ENCODE measurements at regions not wholly inside any gene's neighbourhood (a gene's known extent, or its start where the extent isn't known, plus 50 kb on each side); places are given as distances from the start of the nearest gene placed in this dataset.

GRCh38 chr2:241944821-241945220, 75.3 kb downstream of the RTP5 start (continued):
- TF ChIP-seq PPARA (CRISPR knock-in tag; IDR thresholded peaks at IDR 0.05; ENCODE audit: borderline replicate concordance) = no peak

- ATAC-seq = no peak
- TF ChIP-seq OSR1 (CRISPR knock-in tag; IDR thresholded peaks at IDR 0.05) (no peak), TSHZ2 (CRISPR knock-in tag; IDR thresholded peaks at IDR 0.05) (no peak), ZFP30 (CRISPR knock-in tag; IDR thresholded peaks at IDR 0.05) (no peak), TOX (CRISPR knock-in tag; IDR thresholded peaks at IDR 0.05; ENCODE audit: borderline replicate concordance) (no peak), PATZ1 (CRISPR knock-in tag; IDR thresholded peaks at IDR 0.05; ENCODE audit: borderline replicate concordance) (no peak)
These were observed 75.8 kb downstream of the RTP5 start for GRCh38 chr2:241945311-241945710.

GRCh38 chr2:241945803-241946202, 76.3 kb downstream of the RTP5 start:
- ATAC-seq = no peak
- TF ChIP-seq BACH2 (CRISPR knock-in tag; IDR thresholded peaks at IDR 0.05; ENCODE audit: borderline replicate concordance) = no peak
- TF ChIP-seq PPARA (CRISPR knock-in tag; IDR thresholded peaks at IDR 0.05; ENCODE audit: borderline replicate concordance) = no peak
- TF ChIP-seq ARNTL (CRISPR knock-in tag; IDR thresholded peaks at IDR 0.05; ENCODE audit: borderline replicate concordance, low read depth) = no peak
- no peak for TF ChIP-seq TCF4 (CRISPR knock-in tag; IDR thresholded peaks at IDR 0.05; ENCODE audit: borderline replicate concordance)
- no peak for TF ChIP-seq TOX (CRISPR knock-in tag; IDR thresholded peaks at IDR 0.05; ENCODE audit: borderline replicate concordance)
- no peak for TF ChIP-seq POU6F1 (CRISPR knock-in tag; IDR thresholded peaks at IDR 0.05; ENCODE audit: borderline replicate concordance, low read depth)
- no peak for TF ChIP-seq ZNF70 (CRISPR knock-in tag; IDR thresholded peaks at IDR 0.05)
- TF ChIP-seq TSHZ2 (CRISPR knock-in tag; IDR thresholded peaks at IDR 0.05) = no peak
- TF ChIP-seq OSR1 (CRISPR knock-in tag; IDR thresholded peaks at IDR 0.05) = no peak
- TF ChIP-seq CSDC2 (CRISPR knock-in tag; IDR thresholded peaks at IDR 0.05) = no peak
- no peak for TF ChIP-seq ISL1 (CRISPR knock-in tag; IDR thresholded peaks at IDR 0.05)
- TF ChIP-seq SNAI2 (CRISPR knock-in tag; IDR thresholded peaks at IDR 0.05) = no peak
- TF ChIP-seq ZFP30 (CRISPR knock-in tag; IDR thresholded peaks at IDR 0.05) = no peak
- no peak for TF ChIP-seq ZC3H10 (CRISPR knock-in tag; IDR thresholded peaks at IDR 0.05)
- no peak for TF ChIP-seq ESRRG (CRISPR knock-in tag; IDR thresholded peaks at IDR 0.05)

- TF ChIP-seq ESRRG (CRISPR knock-in tag; IDR thresholded peaks at IDR 0.05) (no peak), ZC3H10 (CRISPR knock-in tag; IDR thresholded peaks at IDR 0.05) (no peak), ISL1 (CRISPR knock-in tag; IDR thresholded peaks at IDR 0.05) (no peak), ZNF70 (CRISPR knock-in tag; IDR thresholded peaks at IDR 0.05) (no peak), SNAI2 (CRISPR knock-in tag; IDR thresholded peaks at IDR 0.05) (no peak), ZFP3 (CRISPR knock-in tag; IDR thresholded peaks at IDR 0.05) (no peak), ZNF565 (CRISPR knock-in tag; conservative IDR thresholded peaks at IDR 0.05; ENCODE audit: low read depth) (no peak), CREB5 (CRISPR knock-in tag; IDR thresholded peaks at IDR 0.05; ENCODE audit: low read depth) (no peak), POU6F1 (CRISPR knock-in tag; IDR thresholded peaks at IDR 0.05; ENCODE audit: borderline replicate concordance, low read depth) (no peak), TOX (CRISPR knock-in tag; IDR thresholded peaks at IDR 0.05; ENCODE audit: borderline replicate concordance) (no peak), GLIS3 (CRISPR knock-in tag; IDR thresholded peaks at IDR 0.05) (no peak), ARNTL (CRISPR knock-in tag; IDR thresholded peaks at IDR 0.05; ENCODE audit: borderline replicate concordance, low read depth) (no peak)
- no peak for ATAC-seq
These were observed 76.9 kb downstream of the RTP5 start for GRCh38 chr2:241946306-241947003.

Data from SK-N-SH treated with all-trans-retinoic acid at 6 μM for 48 hours (cell line).